Large intestine (tissue), 3 donors: ENCODE measurements at regions not wholly inside any gene's neighbourhood (a gene's known extent, or its start where the extent isn't known, plus 50 kb on each side); places are given as distances from the start of the nearest gene placed in this dataset.

Experiments used
- DNase-seq, 2 donors: peaks; one replicate each; pipeline versions ENCODE4 v3.0.0 to v3.0.0-alpha.2; 2013
- H3K27ac ChIP-seq: one replicate; pipeline ENCODE4 v1.5.1; 2013; ENCODE audit warnings: low read length
- H3K27me3 ChIP-seq: 2 replicates; pipeline ENCODE4 v1.6.1; 2013; ENCODE audit warnings: low read length; ENCODE audit not compliant: control insufficient read depth, insufficient read depth
- H3K36me3 ChIP-seq: 2 replicates; pipeline ENCODE4 v1.6.1; 2013; ENCODE audit warnings: low read length; ENCODE audit not compliant: control insufficient read depth, insufficient read depth
- H3K4me1 ChIP-seq: one replicate; pipeline ENCODE4 v1.6.1; 2013; ENCODE audit warnings: low read length; ENCODE audit not compliant: control insufficient read depth, insufficient read depth
- H3K4me3 ChIP-seq: one replicate; pipeline ENCODE4 v1.5.1; 2013; ENCODE audit warnings: low read length
- H3K9me3 ChIP-seq: one replicate; pipeline ENCODE4 v1.6.1; 2013; ENCODE audit warnings: mild to moderate bottlenecking, low read depth, low read length, moderate library complexity; ENCODE audit not compliant: control insufficient read depth
- WGBS: methylation state at CpG from one replicate; pipeline ENCODE4 v1.1.5; 2013; ENCODE audit warnings: low lambda C conversion rate; ENCODE audit not compliant: insufficient coverage; 5-methylcytosine and 5-hydroxymethylcytosine counted together

DNA sequence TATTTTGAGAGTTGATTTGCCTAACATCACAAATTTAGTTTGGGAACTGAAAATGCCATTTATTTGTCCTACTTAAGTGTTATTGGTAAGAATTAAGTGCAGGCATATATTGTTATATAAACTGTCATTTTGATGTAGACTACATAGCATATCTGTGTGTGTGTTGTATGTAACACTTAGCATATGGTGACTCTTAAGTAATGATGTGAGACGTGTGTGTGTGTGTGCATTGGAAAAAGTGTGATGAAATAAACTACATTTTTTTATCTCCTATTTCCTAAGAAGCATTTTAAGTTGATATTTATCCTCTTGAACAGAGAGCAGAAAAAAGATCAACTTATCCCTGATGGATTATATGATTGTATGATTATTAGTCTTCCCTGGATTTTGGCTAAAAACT is 588.2 kb upstream of the SUCLG2 start:
- Histone ChIP-seq H3K36me3 (no peaks in the 10 kb centered on the region), H3K27me3 (no peaks in the 10 kb centered on the region), H3K4me1 (no peaks in the 10 kb centered on the region), H3K9me3 (no peaks in the 10 kb centered on the region), H3K27ac (no peak overlapping the region), H3K4me3 (no peak overlapping the region)
- WGBS = no CpG with 5 or more reads among the region's 1 CpG
- DNase-seq = no peak

GRCh38 chr3:68239542-68239941 is 585.1 kb upstream of the SUCLG2 start:
- no peaks in the 10 kb centered on the region for H3K36me3 ChIP-seq
- DNase-seq = no peak
- no peak overlapping the region for H3K27ac ChIP-seq
- H3K4me1 ChIP-seq = no peaks in the 10 kb centered on the region
- WGBS = no CpG with 5 or more reads among the region's 1 CpG
- H3K27me3 ChIP-seq = no peaks in the 10 kb centered on the region
- no peak overlapping the region for H3K4me3 ChIP-seq
- H3K9me3 ChIP-seq = no peaks in the 10 kb centered on the region

DNA sequence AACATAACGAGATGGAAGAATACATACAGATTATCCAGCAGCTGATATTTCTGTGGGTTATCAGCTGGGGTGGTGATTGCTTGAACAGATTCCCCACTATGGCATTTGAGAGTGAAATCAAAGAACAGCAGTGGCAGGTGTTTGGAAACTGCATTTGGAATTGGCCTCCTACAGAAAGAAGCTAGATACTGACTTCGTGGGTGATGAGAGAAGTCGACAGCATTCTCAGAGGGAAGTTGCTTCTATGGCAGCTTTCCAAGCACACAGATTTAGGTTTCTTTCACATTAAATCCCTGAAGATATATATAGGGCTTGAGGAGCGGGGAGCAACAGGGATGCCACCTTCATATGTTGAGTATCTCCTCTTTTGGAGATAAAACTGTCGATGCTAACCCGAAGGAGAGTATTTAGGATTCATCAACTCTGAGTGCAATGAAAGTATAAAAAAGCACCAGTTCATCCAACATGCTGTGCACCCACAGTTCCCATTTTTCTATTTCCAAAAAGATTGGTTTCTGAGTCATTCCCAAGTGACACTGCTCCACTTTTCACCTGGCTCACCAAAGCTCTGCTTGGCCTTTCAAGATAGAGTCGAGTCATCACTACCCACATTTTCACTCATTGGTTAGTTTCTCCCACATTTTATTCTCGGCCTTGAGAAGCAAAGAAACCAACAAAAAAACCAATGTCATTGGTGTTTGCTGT is 579.8 kb upstream of the SUCLG2 start:
- Histone ChIP-seq H3K9me3 (no peaks in the 10 kb centered on the region), H3K4me3 (no peak overlapping the region), H3K36me3 (no peaks in the 10 kb centered on the region), H3K27me3 (no peaks in the 10 kb centered on the region), H3K4me1 (no peaks in the 10 kb centered on the region), H3K27ac (no peak overlapping the region)
- DNase-seq = no peak
- WGBS = 90% methylated on average over 2 of the region's 8 CpGs

GRCh38 chr3:68228856-68229255 is 574.4 kb upstream of the SUCLG2 start:
- Histone ChIP-seq H3K4me1 (no peaks in the 10 kb centered on the region), H3K27ac (no peak overlapping the region), H3K36me3 (no peaks in the 10 kb centered on the region), H3K27me3 (no peaks in the 10 kb centered on the region), H3K9me3 (no peaks in the 10 kb centered on the region), H3K4me3 (no peak overlapping the region)
- no CpG with 5 or more reads among the region's 1 CpG for WGBS
- no peak for DNase-seq

GRCh38 chr3:68220832-68221231 is 566.4 kb upstream of the SUCLG2 start:
- WGBS = no CpG with 5 or more reads among the region's 2 CpGs
- no peaks in the 10 kb centered on the region for H3K27me3 ChIP-seq
- no peaks in the 10 kb centered on the region for H3K36me3 ChIP-seq
- H3K4me1 ChIP-seq = no peaks in the 10 kb centered on the region
- H3K4me3 ChIP-seq = no peak overlapping the region
- no peaks in the 10 kb centered on the region for H3K9me3 ChIP-seq
- no peak overlapping the region for H3K27ac ChIP-seq
- DNase-seq = no peak

DNA sequence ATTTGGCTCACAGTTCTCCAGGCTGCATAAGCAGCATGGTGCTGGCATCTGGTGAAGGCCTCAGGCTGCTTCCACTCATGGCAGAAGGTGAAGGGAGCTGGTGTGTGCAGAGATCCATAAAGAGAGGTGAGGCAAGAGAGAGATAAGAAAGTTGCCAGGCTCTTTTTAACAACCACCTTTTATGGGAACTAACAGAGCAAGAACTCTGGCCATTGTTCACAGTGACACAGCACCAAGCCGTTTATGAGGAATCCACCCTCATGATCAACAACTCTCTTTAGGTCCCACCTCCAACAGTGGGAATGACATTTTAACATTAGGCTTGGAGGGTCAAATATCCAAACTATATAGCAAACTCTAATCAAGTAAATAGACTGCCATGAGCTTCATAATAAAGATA is 557.2 kb upstream of the SUCLG2 start:
- Histone ChIP-seq H3K27ac (no peak overlapping the region), H3K4me3 (no peak overlapping the region), H3K27me3 (no peaks in the 10 kb centered on the region), H3K36me3 (no peaks in the 10 kb centered on the region), H3K4me1 (no peaks in the 10 kb centered on the region), H3K9me3 (no peaks in the 10 kb centered on the region)
- DNase-seq = no peak
- no CpG with 5 or more reads among the region's 1 CpG for WGBS

GRCh38 chr3:68210635-68211034 is 556.2 kb upstream of the SUCLG2 start:
- H3K27me3 ChIP-seq = no peaks in the 10 kb centered on the region
- H3K4me1 ChIP-seq = no peaks in the 10 kb centered on the region
- H3K36me3 ChIP-seq = no peaks in the 10 kb centered on the region
- no peaks in the 10 kb centered on the region for H3K9me3 ChIP-seq
- H3K4me3 ChIP-seq = no peak overlapping the region
- H3K27ac ChIP-seq = no peak overlapping the region
- DNase-seq = no peak

- Histone ChIP-seq H3K4me1 (peaks cover 5% of the 10 kb centered on the region), H3K9me3 (no peaks in the 10 kb centered on the region), H3K4me3 (no peak overlapping the region), H3K27ac (no peak overlapping the region), H3K27me3 (no peaks in the 10 kb centered on the region), H3K36me3 (no peaks in the 10 kb centered on the region)
- 100% methylated on average over 1 of the region's 2 CpGs for WGBS
- DNase-seq = no peak
Measured at GRCh38 chr3:68207327-68207726, 552.9 kb upstream of the SUCLG2 start.

DNA sequence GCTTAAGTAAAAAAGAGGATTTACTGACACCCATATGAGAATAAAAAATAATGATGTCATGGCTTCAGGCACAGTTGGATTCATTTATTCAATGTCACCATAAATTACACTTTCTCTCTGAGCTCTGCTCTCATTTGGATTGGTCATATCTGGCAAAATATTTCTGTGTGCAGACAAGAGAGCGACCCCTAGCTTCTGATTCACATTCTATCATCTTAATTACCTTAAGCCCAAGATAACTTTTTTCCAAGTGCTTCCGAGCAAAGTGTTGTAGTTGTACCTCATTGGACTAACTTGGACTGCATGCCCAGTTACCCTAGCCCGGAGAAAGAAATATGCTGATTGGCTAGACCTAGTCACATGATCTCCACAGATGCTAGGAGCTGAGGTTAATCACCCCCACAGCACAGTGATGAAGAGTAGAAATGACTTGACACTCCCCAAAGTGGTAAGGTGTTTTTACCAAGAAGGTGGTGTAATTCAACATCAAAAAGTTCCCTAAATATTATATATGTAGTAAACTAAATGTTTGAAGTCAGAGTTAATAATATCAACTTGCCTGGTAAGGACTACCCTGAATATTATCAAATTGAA is 552.2 kb upstream of the SUCLG2 start:
- Histone ChIP-seq H3K4me3 (no peak overlapping the region), H3K4me1 (peaks cover 5% of the 10 kb centered on the region), H3K27me3 (no peaks in the 10 kb centered on the region), H3K27ac (no peak overlapping the region), H3K9me3 (no peaks in the 10 kb centered on the region), H3K36me3 (no peaks in the 10 kb centered on the region)
- no peak for DNase-seq
- WGBS = no CpG with 5 or more reads among the region's 3 CpGs

GRCh38 chr3:68186733-68187132 is 532.3 kb upstream of the SUCLG2 start:
- Histone ChIP-seq H3K27ac (no peak overlapping the region), H3K4me1 (no peaks in the 10 kb centered on the region), H3K9me3 (no peaks in the 10 kb centered on the region), H3K27me3 (no peaks in the 10 kb centered on the region), H3K36me3 (no peaks in the 10 kb centered on the region), H3K4me3 (no peak overlapping the region)
- no CpG with 5 or more reads among the region's 1 CpG for WGBS
- no peak for DNase-seq

DNA sequence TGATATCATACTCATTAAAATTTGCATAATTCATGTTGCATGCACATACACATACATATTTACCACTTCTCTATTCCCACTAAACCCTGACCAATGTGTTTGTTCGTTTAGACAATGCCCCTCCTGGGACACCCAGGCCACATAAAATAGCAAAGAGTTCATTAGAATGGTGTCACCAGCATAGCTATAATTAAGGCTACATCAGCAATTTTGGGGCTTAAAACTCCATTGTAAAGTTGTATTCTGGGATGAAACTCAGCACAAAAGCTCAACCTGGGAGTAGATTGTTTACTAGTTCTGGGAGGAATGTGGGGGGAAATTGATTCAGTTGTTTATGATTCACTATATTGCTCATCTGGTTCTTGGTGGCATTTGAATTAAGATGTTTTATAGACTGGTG is 522.2 kb upstream of the SUCLG2 start:
- H3K27me3 ChIP-seq = no peaks in the 10 kb centered on the region
- no peaks in the 10 kb centered on the region for H3K36me3 ChIP-seq
- no peak overlapping the region for H3K27ac ChIP-seq
- no peaks in the 10 kb centered on the region for H3K4me1 ChIP-seq
- DNase-seq = no peak
- WGBS = 50% methylated on average over 1 of the region's 1 CpG
- no peaks in the 10 kb centered on the region for H3K9me3 ChIP-seq
- no peak overlapping the region for H3K4me3 ChIP-seq
